Mesendoderm (in vitro differentiated cells): ENCODE measurements at regions not wholly inside any gene's neighbourhood (a gene's known extent, or its start where the extent isn't known, plus 50 kb on each side); places are given as distances from the start of the nearest gene placed in this dataset.

ENCODE experiments used
- DNase-seq: peaks from one replicate; pipeline ENCODE4 v3.0.0; 2013
- H2AK5ac ChIP-seq: 2 replicates; pipeline ENCODE4 v1.6.1; 2013; ENCODE audit warnings: low read length, inconsistent platforms
- H2BK120ac ChIP-seq: 2 replicates; pipeline ENCODE4 v1.6.1; 2013; ENCODE audit warnings: low read depth, mild to moderate bottlenecking, low read length, moderate library complexity, mixed read lengths
- H2BK15ac ChIP-seq: replicated peaks from 2 replicates; pipeline ENCODE4 v1.6.1; 2013; ENCODE audit warnings: low read depth, mild to moderate bottlenecking, moderate library complexity
- H2BK5ac ChIP-seq: 2 replicates; pipeline ENCODE4 v1.6.1; 2013; ENCODE audit warnings: low read length, inconsistent platforms
- H3K18ac ChIP-seq: 2 replicates; pipeline ENCODE4 v1.6.1; 2013; ENCODE audit warnings: mild to moderate bottlenecking, low read length, mixed read lengths
- H3K23ac ChIP-seq: one replicate; pipeline ENCODE4 v1.6.1; 2013; ENCODE audit warnings: low read length
- H3K27ac ChIP-seq: 2 replicates; pipeline ENCODE4 v1.5.1; 2013; ENCODE audit warnings: low read depth, mild to moderate bottlenecking, inconsistent platforms, low read length, moderate library complexity
- H3K27me3 ChIP-seq: 2 replicates; pipeline ENCODE4 v1.6.1; 2013; ENCODE audit warnings: low read length, control low read depth, mild to moderate bottlenecking, inconsistent platforms; ENCODE audit not compliant: insufficient read depth, poor library complexity
- H3K36me3 ChIP-seq: 2 replicates; pipeline ENCODE4 v1.6.1; 2013; ENCODE audit warnings: low read length, inconsistent platforms; ENCODE audit not compliant: control insufficient read depth, insufficient read depth
- H3K4ac ChIP-seq: one replicate; pipeline ENCODE4 v1.6.1; 2013; ENCODE audit warnings: low read depth, mild to moderate bottlenecking, low read length, moderate library complexity
- H3K4me1 ChIP-seq: 2 replicates; pipeline ENCODE4 v1.6.1; 2013; ENCODE audit warnings: low read depth, low read length, inconsistent platforms; ENCODE audit not compliant: control insufficient read depth
- H3K4me2 ChIP-seq: 2 replicates; pipeline ENCODE4 v1.6.1; 2013; ENCODE audit warnings: low read length
- H3K4me3 ChIP-seq: 2 replicates; pipeline ENCODE4 v1.5.1; 2013; ENCODE audit warnings: mild to moderate bottlenecking, low read length
- H3K56ac ChIP-seq: one replicate; pipeline ENCODE4 v1.6.1; 2013; ENCODE audit warnings: low read length
- H3K79me1 ChIP-seq: 2 replicates; pipeline ENCODE4 v1.6.1; 2013; ENCODE audit warnings: low read length, inconsistent platforms
- H3K79me2 ChIP-seq: 2 replicates; pipeline ENCODE4 v1.6.1; 2013; ENCODE audit warnings: mild to moderate bottlenecking, low read length; ENCODE audit not compliant: control insufficient read depth, insufficient read depth
- H3K9ac ChIP-seq: 2 replicates; pipeline ENCODE4 v1.6.1; 2013; ENCODE audit warnings: low read length, inconsistent platforms
- H4K5ac ChIP-seq: one replicate; pipeline ENCODE4 v1.6.1; 2013; ENCODE audit warnings: low read length
- H4K8ac ChIP-seq: one replicate; pipeline ENCODE4 v1.6.1; 2013; ENCODE audit warnings: low read depth, mild to moderate bottlenecking, control low read depth, low read length, moderate library complexity
- WGBS: extraction: QIAGEN DNeasy Blood & Tissue Kit; methylation state at CpG from one replicate; pipeline ENCODE4 v1.1.7; 2013; ENCODE audit warnings: low lambda C conversion rate, missing lambda C conversion rate; ENCODE audit not compliant: insufficient coverage; ENCODE audit errors: extremely low coverage; 5-methylcytosine and 5-hydroxymethylcytosine counted together

DNA sequence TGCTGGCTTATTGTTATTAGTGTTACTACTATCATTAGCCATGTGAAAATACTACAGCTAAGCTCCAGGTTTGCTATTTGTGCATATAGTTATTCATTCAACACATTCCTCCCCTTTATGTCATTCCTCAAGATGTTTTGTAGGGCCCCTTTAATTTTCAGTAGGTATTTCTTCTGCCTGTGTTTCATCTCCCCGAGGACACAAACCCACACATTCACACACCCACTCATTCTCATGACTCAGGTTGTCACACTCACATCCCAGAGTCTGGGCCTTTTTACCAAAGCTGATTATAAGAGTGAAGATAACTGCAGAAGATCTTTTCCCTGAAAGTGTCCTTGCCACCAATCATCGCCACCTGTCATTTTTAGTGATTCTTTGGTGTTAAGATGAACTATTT, 68.6 kb upstream of the SPOPL start:
- no peak overlapping the region for H3K23ac ChIP-seq
- no peak overlapping the region for H2BK120ac ChIP-seq
- no peak overlapping the region for H3K18ac ChIP-seq
- WGBS: no CpG with 5 or more reads among the region's 2 CpGs
- H3K4me2 ChIP-seq: no peak overlapping the region
- H3K4me1 ChIP-seq: no peaks in the 10 kb centered on the region
- H3K4me3 ChIP-seq: no peak overlapping the region
- DNase-seq: no peak
- H2BK5ac ChIP-seq: no peak overlapping the region
- H2AK5ac ChIP-seq: no peak overlapping the region
- no peaks in the 10 kb centered on the region for H3K79me1 ChIP-seq
- H3K36me3 ChIP-seq: no peaks in the 10 kb centered on the region
- no peak overlapping the region for H2BK15ac ChIP-seq
- H4K5ac ChIP-seq: no peak overlapping the region
- no peak overlapping the region for H3K9ac ChIP-seq
- H3K56ac ChIP-seq: no peak overlapping the region
- no peak overlapping the region for H3K4ac ChIP-seq
- H3K27ac ChIP-seq: no peak overlapping the region
- H3K27me3 ChIP-seq: no peaks in the 10 kb centered on the region
- no peaks in the 10 kb centered on the region for H3K79me2 ChIP-seq
- no peak overlapping the region for H4K8ac ChIP-seq

DNA sequence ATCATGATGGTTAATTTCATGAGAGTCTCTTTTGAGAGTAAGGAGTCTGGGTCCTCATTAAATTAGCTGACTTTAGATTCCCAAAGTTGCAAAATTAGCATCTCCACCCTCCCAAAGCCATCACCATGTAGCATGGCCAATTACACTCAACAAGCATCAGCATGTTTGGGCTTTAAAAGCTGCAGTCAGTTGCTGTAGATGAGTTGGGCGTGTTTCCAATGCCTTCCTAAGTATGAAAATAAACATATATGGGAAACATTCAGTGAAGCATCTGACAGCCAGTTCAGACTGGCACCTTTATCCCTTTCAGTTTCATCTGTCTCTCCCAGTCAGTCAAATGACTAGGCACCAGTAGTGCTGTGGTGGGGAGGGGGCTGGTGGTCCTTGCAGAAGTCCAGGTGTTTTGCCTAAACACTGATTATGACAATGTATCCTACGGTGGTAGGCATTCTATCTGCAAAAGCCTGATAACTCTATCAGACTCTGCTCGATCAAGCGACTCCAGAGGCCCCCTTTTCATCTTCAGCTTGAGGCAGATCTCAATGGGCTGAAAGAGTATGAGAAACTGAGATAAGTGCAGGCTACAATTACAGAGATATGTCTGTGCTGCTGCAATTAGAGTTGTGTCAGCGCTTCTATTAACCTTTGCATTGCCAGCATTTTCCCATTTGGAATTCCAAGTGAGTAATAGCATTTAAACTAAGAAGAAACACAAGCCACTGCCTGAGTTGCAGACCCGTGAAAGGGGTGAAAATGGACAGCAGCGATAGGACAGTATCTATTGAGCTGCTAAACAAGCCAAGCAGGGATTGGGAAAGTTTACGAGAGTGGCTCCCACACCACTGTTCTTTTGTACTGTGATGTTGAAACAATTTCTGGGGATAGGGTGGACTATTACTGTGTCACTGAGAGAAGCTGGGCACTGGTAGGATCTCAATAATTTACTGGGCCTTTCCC, 67.3 kb upstream of the SPOPL start:
- Histone ChIP-seq H3K23ac (no peak overlapping the region), H3K4ac (no peak overlapping the region), H3K36me3 (no peaks in the 10 kb centered on the region), H4K5ac (no peak overlapping the region), H2BK15ac (no peak overlapping the region), H2BK120ac (no peak overlapping the region), H2BK5ac (no peak overlapping the region), H3K79me1 (no peaks in the 10 kb centered on the region), H3K4me3 (no peak overlapping the region), H3K4me2 (no peak overlapping the region), H3K18ac (no peak overlapping the region), H2AK5ac (no peak overlapping the region), H3K4me1 (no peaks in the 10 kb centered on the region), H3K27me3 (no peaks in the 10 kb centered on the region), H3K9ac (no peak overlapping the region), H3K79me2 (no peaks in the 10 kb centered on the region), H3K56ac (no peak overlapping the region), H4K8ac (no peak overlapping the region), H3K27ac (no peak overlapping the region)
- DNase-seq: peak; percentile 6
- no CpG with 5 or more reads among the region's 8 CpGs for WGBS

DNA sequence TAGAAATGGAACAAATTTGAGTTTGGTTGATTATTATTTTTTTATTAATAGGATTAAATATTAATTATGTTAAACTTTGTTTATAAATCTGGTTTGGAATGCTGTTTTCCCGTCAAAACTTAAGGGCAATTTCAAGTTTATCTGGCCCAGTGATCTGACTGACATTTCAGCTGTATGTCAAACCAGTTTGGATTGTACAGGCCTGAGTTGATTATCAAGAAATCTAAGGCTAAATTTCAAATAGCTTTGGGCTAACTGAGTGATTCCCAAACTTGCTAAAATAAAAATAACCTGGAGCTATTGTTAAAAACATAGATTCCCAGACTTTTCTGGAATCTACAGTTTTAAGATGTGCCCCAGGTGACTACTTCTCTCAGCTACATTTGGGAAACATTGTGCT, 65.9 kb upstream of the SPOPL start:
- Histone ChIP-seq H3K79me2 (no peaks in the 10 kb centered on the region), H3K36me3 (no peaks in the 10 kb centered on the region), H4K8ac (no peak overlapping the region), H3K4me3 (no peak overlapping the region), H3K4me1 (no peaks in the 10 kb centered on the region), H3K79me1 (no peaks in the 10 kb centered on the region), H3K18ac (no peak overlapping the region), H3K9ac (no peak overlapping the region), H4K5ac (no peak overlapping the region), H3K23ac (no peak overlapping the region), H3K27ac (no peak overlapping the region), H2BK120ac (no peak overlapping the region), H3K4me2 (no peak overlapping the region), H3K56ac (no peak overlapping the region), H3K27me3 (no peaks in the 10 kb centered on the region), H3K4ac (no peak overlapping the region), H2BK15ac (no peak overlapping the region), H2AK5ac (no peak overlapping the region), H2BK5ac (no peak overlapping the region)
- DNase-seq: no peak
- no CpG with 5 or more reads among the region's 1 CpG for WGBS

DNA sequence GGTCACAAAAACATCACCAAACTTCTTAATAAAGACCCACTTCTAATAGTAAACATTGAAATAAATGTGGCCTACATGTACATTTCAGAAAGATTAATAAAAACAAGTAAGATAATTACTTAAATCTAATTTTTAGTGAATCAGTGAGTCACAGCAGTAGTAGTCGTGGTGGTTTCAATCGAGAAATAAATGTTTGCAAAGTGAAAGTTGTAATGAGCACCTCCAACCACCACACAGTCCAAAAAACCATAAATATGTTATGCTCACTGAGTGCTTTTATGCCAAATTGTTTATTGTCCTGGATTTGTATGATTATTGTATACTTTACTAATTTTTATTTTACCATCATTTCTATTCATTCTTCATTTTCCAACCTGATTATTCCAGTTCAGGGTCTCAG, 61.8 kb upstream of the SPOPL start:
- Histone ChIP-seq H3K4me3 (no peak overlapping the region), H3K56ac (no peak overlapping the region), H2BK15ac (no peak overlapping the region), H2BK5ac (no peak overlapping the region), H3K79me1 (no peaks in the 10 kb centered on the region), H3K9ac (no peak overlapping the region), H3K18ac (no peak overlapping the region), H4K5ac (no peak overlapping the region), H2AK5ac (no peak overlapping the region), H3K79me2 (no peaks in the 10 kb centered on the region), H3K23ac (no peak overlapping the region), H3K27ac (no peak overlapping the region), H3K36me3 (no peaks in the 10 kb centered on the region), H3K4ac (no peak overlapping the region), H4K8ac (no peak overlapping the region), H3K4me2 (no peak overlapping the region), H2BK120ac (no peak overlapping the region), H3K27me3 (no peaks in the 10 kb centered on the region), H3K4me1 (no peaks in the 10 kb centered on the region)
- no peak for DNase-seq
- WGBS: no CpG with 5 or more reads among the region's 2 CpGs

DNA sequence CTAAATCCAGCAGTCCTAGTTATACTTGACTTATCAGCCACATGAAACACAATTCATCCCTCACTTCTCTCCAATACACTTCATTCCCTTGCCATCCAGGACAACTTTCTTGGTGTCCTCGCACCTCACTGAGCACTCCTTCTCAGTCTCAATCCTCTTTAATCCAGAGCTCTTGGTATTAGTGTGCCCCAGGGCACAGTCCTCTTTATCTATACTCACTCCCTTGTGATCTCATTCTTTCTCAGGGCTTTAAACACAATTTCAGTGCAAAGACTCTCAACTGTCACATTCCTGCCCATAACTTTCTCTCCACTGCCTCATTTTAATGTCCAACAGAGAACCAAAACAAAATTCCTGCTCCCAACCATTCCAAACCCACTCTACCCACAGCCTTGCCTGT, 60.8 kb upstream of the SPOPL start:
- Histone ChIP-seq H3K4me1 (no peaks in the 10 kb centered on the region), H3K18ac (no peak overlapping the region), H2AK5ac (no peak overlapping the region), H3K23ac (no peak overlapping the region), H3K27ac (no peak overlapping the region), H3K9ac (no peak overlapping the region), H2BK120ac (no peak overlapping the region), H3K36me3 (no peaks in the 10 kb centered on the region), H3K27me3 (no peaks in the 10 kb centered on the region), H2BK5ac (no peak overlapping the region), H4K8ac (no peak overlapping the region), H2BK15ac (no peak overlapping the region), H3K4me2 (no peak overlapping the region), H3K56ac (no peak overlapping the region), H3K4ac (no peak overlapping the region), H3K79me2 (no peaks in the 10 kb centered on the region), H3K79me1 (no peaks in the 10 kb centered on the region), H4K5ac (no peak overlapping the region), H3K4me3 (no peak overlapping the region)
- no CpG with 5 or more reads among the region's 1 CpG for WGBS
- peak; percentile 36 for DNase-seq

DNA sequence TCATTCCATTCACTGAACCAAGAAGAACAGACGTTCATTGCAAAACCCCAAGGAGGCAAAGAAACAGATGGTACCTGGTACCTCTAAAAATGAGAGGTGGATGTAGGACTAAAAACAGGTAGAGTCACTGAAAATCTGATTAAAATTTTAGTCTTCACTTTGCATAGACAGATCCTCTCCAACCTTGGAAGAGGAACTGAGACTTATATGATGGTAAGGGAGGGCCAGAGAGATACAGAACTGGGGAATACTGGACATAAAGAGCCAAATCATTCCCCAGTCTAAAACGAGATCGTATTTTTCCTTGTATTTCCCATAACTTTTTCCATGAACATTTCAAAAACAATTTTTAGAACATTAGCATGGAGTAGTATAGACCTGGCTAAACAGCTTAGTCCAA, 59.7 kb upstream of the SPOPL start:
- no peak overlapping the region for H2BK15ac ChIP-seq
- H2BK5ac ChIP-seq: no peak overlapping the region
- H2AK5ac ChIP-seq: no peak overlapping the region
- no CpG with 5 or more reads among the region's 3 CpGs for WGBS
- no peak overlapping the region for H3K4me3 ChIP-seq
- H3K27ac ChIP-seq: no peak overlapping the region
- H4K5ac ChIP-seq: no peak overlapping the region
- H3K4me2 ChIP-seq: no peak overlapping the region
- no peaks in the 10 kb centered on the region for H3K4me1 ChIP-seq
- H3K79me1 ChIP-seq: no peaks in the 10 kb centered on the region
- H3K79me2 ChIP-seq: no peaks in the 10 kb centered on the region
- DNase-seq: no peak
- no peak overlapping the region for H3K18ac ChIP-seq
- no peak overlapping the region for H3K23ac ChIP-seq
- no peaks in the 10 kb centered on the region for H3K27me3 ChIP-seq
- no peak overlapping the region for H4K8ac ChIP-seq
- H2BK120ac ChIP-seq: no peak overlapping the region
- H3K36me3 ChIP-seq: no peaks in the 10 kb centered on the region
- no peak overlapping the region for H3K56ac ChIP-seq
- H3K9ac ChIP-seq: no peak overlapping the region
- H3K4ac ChIP-seq: no peak overlapping the region
